ENCODE measurements at regions not wholly inside any gene's neighbourhood (a gene's known extent, or its start where the extent isn't known, plus 50 kb on each side); places are given as distances from the start of the nearest gene placed in this dataset.

- TF ChIP-seq TEAD4 (IDR thresholded peaks at IDR 0.05; ENCODE audit: borderline replicate concordance, insufficient read depth), result no peak
- peak; percentile 33; the same call in 1 of the 2 replicates for TF ChIP-seq RAD21 (IDR thresholded peaks at IDR 0.05; ENCODE audit: low read length)
- TF ChIP-seq YY1 (IDR thresholded peaks at IDR 0.05; ENCODE audit: low read depth), result no peak
- no peak for TF ChIP-seq NRF1 (IDR thresholded peaks at IDR 0.05; ENCODE audit: low read depth, low read length)
- TF ChIP-seq ELF1 (IDR thresholded peaks at IDR 0.05), result no peak
- no peak for TF ChIP-seq SIN3A (IDR thresholded peaks at IDR 0.05; ENCODE audit: borderline replicate concordance, low read depth, low read length)
- no peak for TF ChIP-seq FOSL2 (IDR thresholded peaks at IDR 0.05; ENCODE audit: borderline replicate concordance, low read depth)
- TF ChIP-seq MAX (IDR thresholded peaks at IDR 0.05; ENCODE audit: low read depth), result no peak
- TF ChIP-seq RFX5 (IDR thresholded peaks at IDR 0.05; ENCODE audit: low read length), result no peak
- no peak for TF ChIP-seq USF1 (IDR thresholded peaks at IDR 0.05; ENCODE audit: borderline replicate concordance, low read depth)
Measured at GRCh38 chr5:67355120-67355713, 158.6 kb upstream of the CD180 start (continued).

GRCh38 chr5:67353500-67354450 lies 157.2 kb upstream of the CD180 start:
- TF ChIP-seq NRF1 (IDR thresholded peaks at IDR 0.05; ENCODE audit: low read depth, low read length), result no peak
- no peak for TF ChIP-seq MAX (IDR thresholded peaks at IDR 0.05; ENCODE audit: low read depth)
- no peak for TF ChIP-seq GABPA (IDR thresholded peaks at IDR 0.05; ENCODE audit: low read depth)
- Histone ChIP-seq H3K27me3 (ENCODE audit: insufficient read depth) (no peaks in the 10 kb centered on the region), H3F3A (replicated peaks; ENCODE audit: insufficient read depth) (no peaks in the 10 kb centered on the region), H3K36me3 (replicated peaks in 1 of 2; ENCODE audit: control insufficient read depth in 1 of 2, insufficient read depth in 2 of 2, low read length in 1 of 2) (no peaks in the 10 kb centered on the region), H3K4me1 (ENCODE audit: control insufficient read depth in 1 of 2, insufficient read depth in 2 of 2, low read depth in 1 of 2, low read length in 1 of 2) (peaks cover 0 to 33% of the 10 kb centered on the region in 2 experiments; a peak in 2 of 4 replicates), H3K9ac (no peak overlapping the region), H3K9me3 (no peaks in the 10 kb centered on the region), H3K4me2 (no peak overlapping the region), H3K27ac (ENCODE audit: low read depth in 2 of 2, low read length in 1 of 2) (no peak overlapping the region), H4K20me1 (ENCODE audit: insufficient read depth) (no peaks in the 10 kb centered on the region), H3K4me3 (ENCODE audit: low read depth in 2 of 2, low read length in 1 of 2) (no peak overlapping the region), H2AFZ (ENCODE audit: low read depth) (no peak overlapping the region), H3K9me2 (no peaks in the 10 kb centered on the region), H3K79me2 (ENCODE audit: insufficient read depth) (no peaks in the 10 kb centered on the region)
- 79% methylated on average over 10 of the region's 10 CpGs for WGBS (ENCODE audit: low lambda C conversion rate)
- DNase-seq, result no peak
- CTCF ChIA-PET, result interaction anchor here (0.7 to 2.7 kb wide), 4 partner anchors 10 to 107 kb away, joined by 3 to 16 read pairs (median 8); no protein-coding TSS in a partner anchor
- POLR2A ChIA-PET, result no interaction called here
